ENCODE measurements at regions not wholly inside any gene's neighbourhood (a gene's known extent, or its start where the extent isn't known, plus 50 kb on each side); places are given as distances from the start of the nearest gene placed in this dataset.
"Not testable (repeated sequence)": the region's sequence is repeated elsewhere in the genome, so short reads cannot be mapped to it uniquely, and the experiment has no call there.

DNA sequence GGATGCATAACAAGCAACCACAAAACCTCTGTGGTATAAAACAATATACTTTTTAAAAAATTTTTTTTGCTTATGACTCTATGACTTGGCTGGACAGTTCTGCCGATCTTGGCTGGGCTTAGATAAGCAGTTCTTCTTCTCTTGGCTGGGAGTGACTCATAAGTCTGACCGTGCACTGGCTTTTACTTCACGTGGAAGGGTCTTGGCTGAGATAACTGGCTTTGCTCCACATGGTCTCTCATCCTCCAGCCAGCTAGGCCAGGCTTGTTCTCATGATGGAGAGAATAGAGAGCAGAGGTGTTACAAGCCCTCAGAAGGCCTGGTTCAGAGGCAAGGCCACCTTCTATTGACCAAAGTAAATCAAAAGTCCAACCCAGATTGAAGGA is 178.9 kb upstream of the SERPINE2 start:
- no TSS peak for BruUV-seq (replicated peaks)
- TF ChIP-seq, protein P1, sequence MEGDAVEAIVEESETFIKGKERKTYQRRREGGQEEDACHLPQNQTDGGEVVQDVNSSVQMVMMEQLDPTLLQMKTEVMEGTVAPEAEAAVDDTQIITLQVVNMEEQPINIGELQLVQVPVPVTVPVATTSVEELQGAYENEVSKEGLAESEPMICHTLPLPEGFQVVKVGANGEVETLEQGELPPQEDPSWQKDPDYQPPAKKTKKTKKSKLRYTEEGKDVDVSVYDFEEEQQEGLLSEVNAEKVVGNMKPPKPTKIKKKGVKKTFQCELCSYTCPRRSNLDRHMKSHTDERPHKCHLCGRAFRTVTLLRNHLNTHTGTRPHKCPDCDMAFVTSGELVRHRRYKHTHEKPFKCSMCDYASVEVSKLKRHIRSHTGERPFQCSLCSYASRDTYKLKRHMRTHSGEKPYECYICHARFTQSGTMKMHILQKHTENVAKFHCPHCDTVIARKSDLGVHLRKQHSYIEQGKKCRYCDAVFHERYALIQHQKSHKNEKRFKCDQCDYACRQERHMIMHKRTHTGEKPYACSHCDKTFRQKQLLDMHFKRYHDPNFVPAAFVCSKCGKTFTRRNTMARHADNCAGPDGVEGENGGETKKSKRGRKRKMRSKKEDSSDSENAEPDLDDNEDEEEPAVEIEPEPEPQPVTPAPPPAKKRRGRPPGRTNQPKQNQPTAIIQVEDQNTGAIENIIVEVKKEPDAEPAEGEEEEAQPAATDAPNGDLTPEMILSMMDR (IDR thresholded peaks at IDR 0.05; ENCODE audit: insufficient read depth in 1 of 2, low read depth in 1 of 2, low read length in 1 of 2, severe bottlenecking in 1 of 2, unreplicated experiment in 1 of 2), result no peak
- POLR2A ChIA-PET, result no interaction called here
- no peaks in the 10 kb centered on the region for H3K36me3 Mint-ChIP-seq (ENCODE audit: insufficient read depth, unreplicated experiment)
- H3K9me3 Mint-ChIP-seq (ENCODE audit: unreplicated experiment), result no peaks in the 10 kb centered on the region
- DNase-seq, result no peak
- H3K4me3 ChIP-seq (ENCODE audit: low read depth, low read length), result no peak overlapping the region
- H3K4me3 Mint-ChIP-seq (ENCODE audit: unreplicated experiment), result no peak overlapping the region
- CTCF ChIA-PET, result no interaction called here
- no peaks in the 10 kb centered on the region for H3K36me3 ChIP-seq (ENCODE audit: control insufficient read depth, insufficient read depth, low read length)
- peaks cover 6% of the 10 kb centered on the region for H3K27me3 Mint-ChIP-seq (ENCODE audit: insufficient read depth, unreplicated experiment)
- H3K4me1 ChIP-seq, result no peaks in the 10 kb centered on the region
- H3K27me3 ChIP-seq (replicated peaks; ENCODE audit: control insufficient read depth, insufficient read depth, low read length), result no peaks in the 10 kb centered on the region
- no peaks in the 10 kb centered on the region for H3K9me3 ChIP-seq
- no peaks in the 10 kb centered on the region for H3K4me1 Mint-ChIP-seq (ENCODE audit: low read depth, unreplicated experiment)
- intact Hi-C loops (cut with micrococcal nuclease; ENCODE audit: unreplicated experiment), result no loop called here
- no peak overlapping the region for H3K27ac Mint-ChIP-seq (ENCODE audit: unreplicated experiment)

DNA sequence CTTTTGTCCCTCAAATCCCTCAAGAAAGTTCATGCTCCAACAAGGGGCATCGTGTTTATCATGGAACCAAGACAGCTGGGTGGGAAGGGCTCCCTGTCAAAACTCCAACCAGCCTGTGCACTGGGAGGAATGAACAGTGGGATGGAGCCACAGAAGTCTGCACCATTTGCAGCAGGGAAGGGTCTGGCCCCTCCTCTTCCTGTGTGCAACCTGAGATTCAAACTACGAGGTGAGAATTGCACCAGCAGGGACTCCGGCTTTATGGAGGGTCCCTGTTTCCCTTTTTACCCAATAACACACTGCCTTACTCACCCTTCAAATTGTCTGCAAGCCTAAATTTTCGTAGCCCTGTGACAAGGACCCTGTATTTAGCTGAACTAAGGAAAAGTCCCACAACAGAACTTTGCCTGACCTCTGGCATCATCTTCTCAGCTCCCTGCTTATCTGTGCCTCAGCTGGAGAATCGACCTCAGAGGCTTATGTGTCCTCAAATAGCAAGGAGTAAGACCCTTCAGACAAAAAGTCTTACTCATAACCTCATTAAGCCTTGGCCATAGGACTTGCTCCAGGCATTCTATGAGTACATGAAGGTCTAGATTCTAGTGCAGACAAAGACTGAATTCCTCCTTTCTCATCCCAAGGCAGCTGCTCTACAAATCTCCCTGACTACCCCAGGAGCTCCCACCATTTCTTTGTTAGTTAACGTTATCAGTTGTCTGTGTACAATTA is 178.3 kb upstream of the SERPINE2 start:
- TF ChIP-seq, protein P1 (IDR thresholded peaks at IDR 0.05; ENCODE audit: insufficient read depth in 1 of 2, low read depth in 1 of 2, low read length in 1 of 2, severe bottlenecking in 1 of 2, unreplicated experiment in 1 of 2), result no peak
- no peak overlapping the region for H3K4me3 ChIP-seq (ENCODE audit: low read depth, low read length)
- Mint-ChIP-seq H3K27ac (ENCODE audit: unreplicated experiment) (no peak overlapping the region), H3K4me1 (ENCODE audit: low read depth, unreplicated experiment) (no peaks in the 10 kb centered on the region), H3K36me3 (ENCODE audit: insufficient read depth, unreplicated experiment) (no peaks in the 10 kb centered on the region), H3K4me3 (ENCODE audit: unreplicated experiment) (no peak overlapping the region), H3K27me3 (ENCODE audit: insufficient read depth, unreplicated experiment) (peaks cover 5% of the 10 kb centered on the region), H3K9me3 (ENCODE audit: unreplicated experiment) (no peaks in the 10 kb centered on the region)
- POLR2A ChIA-PET, result no interaction called here
- H3K9me3 ChIP-seq, result no peaks in the 10 kb centered on the region
- no TSS peak for BruUV-seq (replicated peaks)
- H3K4me1 ChIP-seq, result no peaks in the 10 kb centered on the region
- H3K36me3 ChIP-seq (ENCODE audit: control insufficient read depth, insufficient read depth, low read length), result no peaks in the 10 kb centered on the region
- intact Hi-C loops (cut with micrococcal nuclease; ENCODE audit: unreplicated experiment), result no loop called here
- no peaks in the 10 kb centered on the region for H3K27me3 ChIP-seq (replicated peaks; ENCODE audit: control insufficient read depth, insufficient read depth, low read length)
- no peak for DNase-seq
- CTCF ChIA-PET, result no interaction called here

DNA sequence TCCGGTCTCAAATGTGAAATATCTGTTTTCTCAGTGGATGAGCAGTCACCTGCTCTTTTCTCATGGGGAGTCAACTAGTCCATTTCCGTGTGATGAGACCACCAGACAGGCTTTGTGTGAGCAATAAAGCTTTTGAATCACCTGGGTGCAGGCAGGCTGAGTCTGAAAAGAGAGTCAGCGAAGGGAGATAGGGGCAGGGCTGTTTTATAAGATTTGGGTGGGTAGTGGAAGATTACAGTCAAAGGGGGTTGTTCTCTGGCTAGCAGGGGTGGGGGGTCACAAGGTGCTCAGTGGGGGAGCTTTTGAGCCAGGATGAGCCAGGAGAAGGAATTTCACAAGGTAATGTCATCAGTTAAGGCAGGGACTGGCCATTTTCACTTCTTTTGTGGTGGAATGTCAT is 176.5 kb upstream of the SERPINE2 start:
- BruUV-seq (replicated peaks); POLR2A ChIA-PET; H3K36me3 Mint-ChIP-seq (ENCODE audit: insufficient read depth, unreplicated experiment); H3K4me1 ChIP-seq; H3K27me3 Mint-ChIP-seq (ENCODE audit: insufficient read depth, unreplicated experiment); H3K36me3 ChIP-seq (ENCODE audit: control insufficient read depth, insufficient read depth, low read length); H3K27me3 ChIP-seq (replicated peaks; ENCODE audit: control insufficient read depth, insufficient read depth, low read length); H3K9me3 ChIP-seq; intact Hi-C loops (cut with micrococcal nuclease; ENCODE audit: unreplicated experiment); H3K4me3 Mint-ChIP-seq (ENCODE audit: unreplicated experiment); H3K27ac Mint-ChIP-seq (ENCODE audit: unreplicated experiment); H3K9me3 Mint-ChIP-seq (ENCODE audit: unreplicated experiment); H3K4me3 ChIP-seq (ENCODE audit: low read depth, low read length); DNase-seq; H3K4me1 Mint-ChIP-seq (ENCODE audit: low read depth, unreplicated experiment); CTCF ChIA-PET: not testable (repeated sequence)

DNA sequence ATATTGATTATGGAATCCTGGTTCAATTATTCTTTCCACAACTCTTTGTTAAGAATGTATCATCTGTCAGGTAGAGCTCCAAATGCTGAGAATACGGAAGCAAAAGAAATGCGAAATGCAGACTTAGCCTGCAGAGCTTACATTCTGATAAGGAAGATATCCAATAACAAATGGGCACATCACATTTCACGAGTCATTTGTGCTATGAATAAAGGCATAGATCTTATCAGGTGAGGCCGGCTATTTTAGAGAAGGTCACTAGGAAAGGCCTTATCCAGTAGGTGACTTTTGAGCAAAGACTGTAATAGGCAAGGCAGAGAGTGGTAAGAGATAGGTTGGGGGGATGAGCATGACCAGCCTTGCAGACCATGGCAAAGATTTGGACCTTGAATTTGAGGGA is 174.3 kb upstream of the SERPINE2 start:
- H3K4me3 Mint-ChIP-seq (ENCODE audit: unreplicated experiment), result no peak overlapping the region
- H3K27ac Mint-ChIP-seq (ENCODE audit: unreplicated experiment), result no peak overlapping the region
- Histone ChIP-seq H3K9me3 (no peaks in the 10 kb centered on the region), H3K27me3 (replicated peaks; ENCODE audit: control insufficient read depth, insufficient read depth, low read length) (no peaks in the 10 kb centered on the region), H3K36me3 (ENCODE audit: control insufficient read depth, insufficient read depth, low read length) (no peaks in the 10 kb centered on the region), H3K4me1 (no peaks in the 10 kb centered on the region), H3K4me3 (ENCODE audit: low read depth, low read length) (no peak overlapping the region)
- no TSS peak for BruUV-seq (replicated peaks)
- intact Hi-C loops (cut with micrococcal nuclease; ENCODE audit: unreplicated experiment), result no loop called here
- H3K27me3 Mint-ChIP-seq (ENCODE audit: insufficient read depth, unreplicated experiment), result peaks cover 3% of the 10 kb centered on the region
- DNase-seq, result no peak
- TF ChIP-seq, protein P1 (IDR thresholded peaks at IDR 0.05; ENCODE audit: insufficient read depth in 1 of 2, low read depth in 1 of 2, low read length in 1 of 2, severe bottlenecking in 1 of 2, unreplicated experiment in 1 of 2), result no peak
- H3K4me1 Mint-ChIP-seq (ENCODE audit: low read depth, unreplicated experiment), result no peaks in the 10 kb centered on the region
- ChIA-PET POLR2A (no interaction called here), CTCF (no interaction called here)
- H3K36me3 Mint-ChIP-seq (ENCODE audit: insufficient read depth, unreplicated experiment), result no peaks in the 10 kb centered on the region
- H3K9me3 Mint-ChIP-seq (ENCODE audit: unreplicated experiment), result no peaks in the 10 kb centered on the region

Measured in Caco-2 (cell line).